Peyer's patch (tissue), 4 donors: ENCODE measurements at regions not wholly inside any gene's neighbourhood (a gene's known extent, or its start where the extent isn't known, plus 50 kb on each side); places are given as distances from the start of the nearest gene placed in this dataset.

Source experiments
- CTCF ChIP-seq, 6 experiments: fragments of 450-650 bp in 4 of 6; fragments of 200-600 bp in 2 of 6; sonication (generic) in 1 of 6; IDR thresholded peaks; one replicate each; pipeline ENCODE4 v1.5.1; 2017 to 2019; ENCODE audit warnings: antibody characterized with exemption in 6 of 6, mild to moderate bottlenecking in 3 of 6, moderate library complexity in 1 of 6
- POLR2A ChIP-seq, 2 donors: fragments of 450-650 bp; IDR thresholded peaks; one replicate each; pipeline ENCODE4 v1.5.1; 2017; ENCODE audit warnings: antibody characterized with exemption in 2 of 2, mild to moderate bottlenecking in 2 of 2, moderate library complexity in 2 of 2

GRCh38 chr3:17990390-17990789 is 248.0 kb upstream of the TBC1D5 start:
- TF ChIP-seq CTCF (IDR thresholded peaks at IDR 0.05) (no peak), POLR2A (IDR thresholded peaks at IDR 0.05) (no peak)
